Dermis blood vessel endothelial cell (primary cell): ENCODE measurements at regions not wholly inside any gene's neighbourhood (a gene's known extent, or its start where the extent isn't known, plus 50 kb on each side); places are given as distances from the start of the nearest gene placed in this dataset.

Experiments used
- DNase-seq: peaks from one replicate; pipeline ENCODE4 v3.0.0; 2010

DNA sequence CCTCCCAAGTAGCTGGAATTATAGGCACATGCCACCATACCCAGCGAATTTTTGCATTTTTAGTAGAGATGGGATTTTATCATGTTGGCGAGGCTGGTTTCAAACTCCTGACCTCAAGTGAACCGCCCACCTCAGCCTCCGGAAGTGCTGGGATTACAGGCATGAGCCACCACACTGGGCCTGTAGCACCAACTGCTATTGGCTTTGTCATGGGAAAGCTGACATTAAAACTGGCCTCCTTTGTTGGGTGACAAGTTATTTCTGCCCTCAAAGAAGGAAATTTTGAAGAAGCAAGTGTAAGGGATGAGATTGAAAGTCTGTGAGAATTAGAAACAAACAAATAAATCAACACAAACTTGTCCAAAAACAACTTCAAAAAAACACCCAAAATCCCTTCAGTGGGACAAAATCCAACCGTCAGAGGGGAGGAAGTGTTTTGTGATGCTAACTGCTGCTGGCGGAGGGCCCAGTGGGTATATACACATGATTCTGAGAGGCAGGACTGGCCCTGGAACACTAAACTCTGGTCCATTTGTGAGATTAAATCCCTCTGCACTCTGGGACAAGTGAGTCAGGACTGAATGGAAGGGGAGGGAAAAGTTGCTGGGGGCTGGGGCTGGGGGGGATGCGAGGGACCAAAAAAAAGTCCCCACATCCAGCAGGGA lies 87.5 kb upstream of the NAA20 start:
- peak; percentile 35 for DNase-seq

DNA sequence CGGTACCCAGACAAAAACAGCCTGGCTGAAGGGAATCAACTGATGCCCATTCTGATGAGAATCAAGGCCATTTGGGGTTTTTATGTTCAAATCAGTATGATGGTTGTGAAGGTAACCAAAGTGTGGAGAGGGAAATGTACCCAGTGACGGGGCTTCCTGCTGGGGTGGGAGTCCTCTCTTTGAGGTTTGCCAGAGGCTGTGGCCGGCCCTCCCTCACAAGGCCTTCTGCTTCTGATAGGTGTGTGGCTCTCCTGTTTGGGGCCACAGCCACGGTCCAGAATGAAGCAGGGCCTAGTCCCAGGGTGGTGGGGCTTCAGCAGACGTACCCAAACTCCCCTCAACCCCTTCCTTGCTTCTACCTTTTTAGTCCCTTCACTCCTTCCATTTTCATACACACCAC lies 86.7 kb upstream of the NAA20 start:
- no peak for DNase-seq

DNA sequence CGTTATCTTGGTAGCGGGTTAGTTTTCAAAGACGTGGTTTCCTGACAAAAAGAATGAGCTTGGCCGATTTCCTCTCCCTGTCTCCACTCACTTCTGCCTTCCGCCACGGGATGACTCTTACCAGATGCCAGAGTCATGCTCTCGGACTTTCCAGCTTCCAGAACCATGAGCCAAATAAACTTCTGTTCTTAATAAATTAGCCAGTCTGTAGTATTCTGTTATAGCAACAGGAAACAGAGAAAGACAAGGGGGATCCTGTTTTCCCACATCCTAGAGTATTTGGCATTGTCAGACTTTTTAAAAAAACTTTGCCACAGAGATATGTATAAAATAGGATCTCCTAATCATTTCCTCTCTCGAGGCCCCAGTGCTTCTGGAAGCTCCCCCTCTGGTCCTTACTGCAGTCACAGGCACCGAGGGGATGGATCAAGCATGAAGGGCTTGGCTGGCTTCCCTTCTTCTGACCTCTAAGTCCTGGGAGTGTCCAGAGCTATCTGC lies 84.9 kb upstream of the NAA20 start:
- DNase-seq = peak; percentile 94

DNA sequence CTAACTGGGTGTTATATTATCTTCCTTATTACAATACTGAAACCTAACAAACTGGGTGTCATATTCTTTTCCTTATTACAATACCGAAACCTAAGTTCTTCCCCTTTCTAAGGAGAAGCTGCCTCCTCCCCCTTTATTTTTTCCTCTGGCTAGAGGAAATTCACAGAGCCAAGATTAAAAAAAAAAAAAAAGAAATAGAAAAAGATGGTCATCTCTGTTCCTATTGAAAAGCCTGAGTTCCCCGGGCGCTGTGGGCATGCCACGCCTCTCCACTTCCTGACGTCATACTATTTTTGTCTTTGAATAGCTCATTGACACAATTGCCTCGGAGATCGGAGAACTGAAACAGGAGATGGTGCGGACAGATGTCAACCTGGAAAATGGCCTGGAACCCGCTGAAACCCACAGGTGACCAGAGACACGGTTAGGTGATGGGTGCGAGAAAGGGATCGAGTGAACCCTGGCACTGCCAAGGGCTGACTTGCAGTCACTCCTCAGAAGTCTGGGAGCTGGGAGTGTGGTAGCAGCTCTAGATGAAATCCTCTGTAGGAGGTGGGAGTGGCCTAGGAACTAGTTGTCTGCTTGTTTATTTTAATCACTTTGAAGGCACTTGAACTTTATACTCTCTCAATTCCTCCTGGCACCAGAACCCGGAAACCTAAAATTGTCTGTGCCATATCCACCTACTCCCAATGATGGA lies 82.2 kb upstream of the NAA20 start:
- peak; percentile 93 for DNase-seq

DNA sequence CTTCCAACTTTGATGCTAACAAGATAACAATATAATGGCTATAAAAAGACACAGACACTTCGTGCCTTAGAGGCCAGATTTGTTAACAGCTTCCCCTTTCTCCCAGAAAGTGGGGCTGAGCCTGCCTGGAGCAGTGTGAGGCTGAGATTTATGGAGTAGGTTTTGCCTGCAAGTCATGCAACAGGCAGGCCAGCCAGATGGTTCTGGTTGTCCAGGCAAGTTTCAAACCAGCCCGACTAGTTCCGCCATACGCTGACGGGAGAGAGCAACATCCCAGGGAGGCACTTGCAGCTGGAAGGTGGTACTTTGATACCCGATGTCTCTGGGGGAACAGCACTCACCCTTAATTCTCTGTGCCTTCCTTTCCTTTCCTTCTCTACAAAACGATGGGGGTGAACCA lies 81.3 kb upstream of the NAA20 start:
- no peak for DNase-seq

DNA sequence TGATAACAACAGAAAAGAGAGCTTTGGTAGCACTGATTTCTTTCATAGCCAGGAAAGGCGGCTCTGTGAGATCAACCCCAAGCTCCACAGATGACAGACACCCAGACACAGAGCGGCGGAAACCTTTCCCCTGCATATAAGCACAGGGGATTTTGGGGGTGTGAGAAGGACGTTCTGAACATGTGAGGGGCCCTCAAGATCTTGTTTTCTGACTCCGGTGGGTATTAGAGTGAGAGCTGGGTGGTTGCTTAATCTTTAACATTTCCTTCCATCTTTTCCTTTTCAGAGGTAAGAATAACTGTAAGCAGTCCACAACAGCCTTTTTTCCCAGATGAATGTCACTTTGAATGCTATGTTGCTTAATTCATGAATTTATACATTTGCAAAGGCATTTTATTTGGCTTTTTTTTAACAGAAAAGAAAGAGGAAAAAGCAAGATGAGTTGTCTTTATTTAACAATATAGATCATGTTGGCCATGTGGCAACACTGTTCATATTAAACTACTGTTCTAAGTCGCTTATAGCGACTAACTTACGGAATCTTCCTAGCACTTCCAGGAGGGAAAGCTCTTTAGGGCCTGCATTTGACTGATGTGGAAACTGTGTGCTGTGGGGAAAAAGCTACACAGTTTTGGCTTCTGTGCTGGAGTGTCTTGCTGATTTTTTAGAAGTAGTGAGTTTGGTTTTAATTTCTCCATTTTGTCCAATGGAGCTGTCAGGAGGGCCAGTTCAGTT lies 80.5 kb upstream of the NAA20 start:
- DNase-seq = no peak

DNA sequence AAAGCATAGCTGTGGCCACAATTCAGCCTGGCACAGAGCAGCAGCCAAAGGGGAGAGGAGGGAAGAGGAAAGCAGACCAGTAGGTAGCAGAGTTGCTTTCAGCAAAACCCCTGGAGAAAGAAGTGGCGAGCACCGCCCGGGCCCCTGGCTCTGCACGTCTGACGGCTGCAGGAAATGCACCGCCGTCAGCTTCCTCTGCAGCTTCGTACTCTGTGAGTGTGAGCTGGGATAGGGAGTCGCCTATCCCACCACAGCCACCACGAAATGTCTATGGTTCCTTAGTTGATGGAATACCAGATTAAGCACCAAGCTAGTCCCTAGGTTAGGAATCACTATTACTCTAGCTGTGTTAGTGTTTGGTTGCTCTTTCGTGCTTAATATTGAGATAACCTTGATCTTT lies 79.9 kb upstream of the NAA20 start:
- peak; percentile 83 for DNase-seq

DNA sequence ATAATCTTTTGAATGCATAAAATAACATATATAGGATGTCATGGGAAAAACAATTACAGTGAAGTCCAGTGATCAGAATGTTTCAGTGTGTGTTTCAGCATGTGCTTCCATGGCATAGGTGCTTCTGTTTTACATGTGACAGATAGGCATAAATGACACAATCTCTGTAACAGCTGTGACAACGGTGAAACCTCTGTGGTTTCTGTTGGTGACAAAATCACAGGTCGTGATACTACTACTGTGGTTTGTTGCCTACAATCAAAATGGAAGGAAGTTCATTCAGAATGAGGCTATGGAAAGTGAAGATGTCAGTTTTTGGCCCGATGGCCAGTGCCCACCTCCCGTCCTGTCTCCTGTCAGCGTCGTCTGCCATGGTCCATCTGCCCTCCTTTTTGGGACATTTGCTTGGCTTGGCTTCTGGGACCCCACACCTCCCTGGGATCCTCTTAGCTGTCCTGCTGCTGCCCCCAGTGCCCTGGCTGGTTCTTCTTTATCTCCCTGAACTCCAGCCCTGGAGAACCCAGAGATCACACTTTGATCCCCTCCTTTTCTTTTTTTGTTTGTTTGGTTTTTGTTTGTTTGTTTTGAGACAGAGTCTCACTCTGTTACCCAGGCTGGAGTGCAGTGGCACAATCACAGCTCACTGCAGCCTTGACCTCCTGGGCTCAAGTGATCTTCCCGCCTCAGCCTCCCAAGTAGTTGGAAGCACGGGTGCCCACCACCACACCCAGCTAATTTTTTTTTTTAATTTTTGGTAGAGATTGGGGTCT lies 79.3 kb upstream of the NAA20 start:
- DNase-seq = no peak

DNA sequence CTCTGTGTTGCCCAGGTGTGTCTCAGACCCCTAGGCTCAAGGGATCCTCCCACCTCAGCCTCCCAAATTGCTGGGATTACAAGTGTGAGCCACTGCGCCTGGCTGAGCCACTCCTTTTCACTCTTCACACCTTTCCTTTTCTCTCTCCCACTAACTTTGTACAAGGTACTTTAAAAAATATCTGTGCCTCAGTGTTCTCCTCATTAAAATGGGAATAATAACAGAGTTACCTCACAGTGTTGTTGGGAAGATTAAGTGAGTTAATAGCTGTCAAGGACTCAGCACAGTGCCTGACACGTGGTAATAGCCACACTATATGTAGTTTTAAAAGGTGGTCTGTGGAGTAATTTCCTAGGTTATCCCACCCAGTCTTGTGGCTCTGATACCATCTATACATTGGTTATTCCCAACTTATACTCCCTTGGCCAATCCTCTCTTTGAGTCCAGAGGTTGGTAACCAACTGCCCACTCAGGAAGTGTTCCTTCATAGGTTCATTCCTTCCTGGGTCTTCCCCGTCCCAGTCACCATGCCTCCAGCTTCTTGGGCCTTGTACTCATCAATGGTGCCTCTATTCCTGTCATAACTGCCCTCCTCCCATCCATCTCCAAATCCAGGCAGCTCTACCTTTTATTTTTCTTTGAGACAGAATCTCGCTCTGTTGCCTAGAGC lies 78.6 kb upstream of the NAA20 start:
- DNase-seq = no peak

DNA sequence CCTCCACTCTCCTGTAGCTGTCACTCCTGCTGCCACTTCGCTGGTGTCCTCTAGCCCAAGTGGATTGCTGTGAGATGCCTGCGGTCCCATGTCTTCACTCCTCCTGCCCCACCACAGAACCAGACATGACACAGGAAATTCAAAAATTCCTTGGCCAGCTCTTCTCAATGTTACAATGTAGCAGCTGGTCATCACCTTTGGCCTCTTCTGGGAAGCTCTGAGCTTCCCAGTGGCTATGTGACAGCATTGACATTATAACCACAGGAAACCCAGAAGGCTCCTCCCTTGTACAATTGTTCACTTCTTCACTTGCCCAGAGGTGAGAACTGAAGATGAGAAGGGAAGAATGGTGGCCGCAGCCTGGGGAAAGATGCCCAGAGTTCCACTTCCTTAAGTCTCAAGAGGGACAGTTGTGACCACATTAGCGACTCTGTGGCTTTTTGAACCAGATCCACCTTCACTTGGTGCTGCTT lies 76.1 kb upstream of the NAA20 start:
- DNase-seq = no peak

DNA sequence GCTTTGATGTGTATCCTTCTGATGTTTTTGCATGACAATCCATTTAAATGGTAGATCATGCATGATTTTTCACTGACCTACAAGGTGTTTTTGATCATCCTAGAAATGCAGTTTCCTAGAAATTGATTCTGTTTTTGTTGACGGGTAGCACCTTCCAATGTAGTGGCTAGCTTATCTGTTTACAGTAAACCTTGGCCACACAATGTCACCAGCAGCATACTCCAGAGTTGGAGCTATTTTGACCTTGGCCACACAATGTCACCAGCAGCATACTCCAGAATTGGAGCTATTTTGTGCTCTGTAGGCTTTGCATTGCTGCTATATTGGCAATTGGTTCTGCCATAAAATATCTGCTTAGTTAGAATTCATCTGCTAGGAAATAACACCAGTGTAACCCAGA lies 74.6 kb upstream of the NAA20 start:
- DNase-seq = no peak

DNA sequence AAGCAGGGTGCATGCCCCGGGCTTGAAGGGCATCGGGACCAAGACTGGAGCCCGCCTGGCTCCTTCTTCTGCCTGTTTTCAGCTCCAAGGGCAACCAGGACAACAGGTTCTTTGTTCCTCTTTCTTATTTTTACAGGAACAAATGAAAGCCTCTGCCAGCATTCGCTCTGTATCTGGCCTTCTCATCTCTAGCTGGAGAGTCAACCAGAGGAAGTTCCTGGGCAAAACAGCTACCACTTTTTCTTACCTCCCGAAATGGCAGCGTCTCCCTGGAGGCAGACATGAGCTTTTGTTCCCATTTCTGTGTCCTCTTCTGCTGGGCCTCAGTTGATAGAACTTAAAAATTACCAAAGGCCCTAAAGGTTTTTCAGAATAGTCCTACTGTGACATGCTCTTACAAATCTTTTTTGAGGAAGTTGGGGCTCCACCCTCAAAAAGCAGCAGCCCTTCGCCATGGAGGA lies 74.1 kb upstream of the NAA20 start:
- peak; percentile 40 for DNase-seq

DNA sequence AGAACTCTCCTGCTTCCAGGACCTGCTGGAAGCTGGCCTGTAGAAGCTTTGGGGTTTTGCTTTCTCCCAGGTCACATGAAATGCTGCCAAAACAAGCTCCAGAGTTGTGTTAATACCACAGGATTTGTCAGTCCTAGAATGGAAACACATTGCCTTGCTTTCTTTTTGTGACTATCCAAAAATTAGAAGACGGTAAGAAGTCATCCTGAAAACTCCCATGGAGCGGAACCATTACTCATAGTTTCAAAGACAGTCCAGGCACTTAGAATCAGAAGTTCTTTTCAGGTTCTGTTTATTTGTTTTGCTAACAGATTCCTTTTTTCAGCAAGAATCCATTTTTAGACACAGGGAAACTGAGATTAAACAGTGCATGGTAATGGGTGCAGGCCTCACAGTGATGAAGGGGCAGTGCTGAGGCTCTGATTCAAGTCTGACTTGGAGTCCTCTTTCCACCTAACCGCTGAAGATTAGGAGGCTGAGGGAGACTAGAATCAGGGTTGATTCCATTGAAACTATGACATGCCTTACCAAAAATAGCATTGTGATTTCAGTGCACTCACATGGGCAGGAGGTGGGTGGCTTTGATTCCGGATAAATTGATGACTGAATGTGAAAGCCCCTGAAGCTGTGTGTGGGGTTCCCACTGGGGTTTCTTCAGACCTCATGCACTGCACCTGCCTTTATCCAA lies 72.2 kb upstream of the NAA20 start:
- peak; percentile 34 for DNase-seq

DNA sequence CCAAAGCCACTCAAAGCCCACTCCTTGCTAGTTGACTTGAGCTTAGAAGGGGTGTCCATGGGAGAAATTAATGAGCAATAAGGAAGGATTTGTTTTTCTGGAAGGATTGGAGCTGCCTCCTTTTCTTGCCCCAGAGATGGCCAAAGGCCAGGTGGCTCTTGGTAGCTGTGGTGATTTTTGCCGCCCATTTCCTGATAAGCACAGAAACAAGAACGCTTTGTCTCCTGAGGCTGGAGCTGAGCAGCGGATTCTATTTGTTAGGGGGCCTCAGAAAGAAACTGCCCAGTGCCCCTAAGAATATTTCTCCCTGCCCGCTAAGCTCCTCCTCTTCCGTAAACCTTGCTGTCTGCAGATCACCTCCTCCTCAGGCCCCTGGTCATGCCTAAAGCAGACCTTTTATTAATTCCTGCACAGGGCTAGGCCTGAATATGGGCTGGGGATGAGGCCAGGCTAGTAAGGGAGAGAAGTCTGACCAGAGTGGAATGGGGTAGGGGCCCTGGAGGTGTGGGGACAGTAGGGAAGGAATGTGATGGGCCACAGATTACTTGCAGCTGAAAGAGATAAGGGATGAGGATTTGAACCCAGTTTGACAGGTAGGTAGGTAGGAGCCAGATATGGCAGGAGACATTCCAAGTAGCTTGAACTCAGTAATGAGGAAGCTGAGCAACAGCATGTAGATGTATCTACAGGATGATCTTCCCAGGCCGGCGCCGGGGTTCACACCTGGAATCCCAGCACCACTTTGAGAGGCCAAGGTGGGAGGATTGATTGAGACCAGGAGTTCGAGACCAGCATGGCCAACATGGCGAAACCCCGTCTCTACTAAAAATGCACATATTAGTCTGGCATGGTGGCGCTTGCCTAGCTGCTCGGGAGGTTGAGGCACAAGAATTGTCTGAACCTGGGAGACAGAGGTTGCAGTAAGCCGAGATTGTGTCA lies 71.2 kb upstream of the NAA20 start:
- DNase-seq = peak; percentile 56

DNA sequence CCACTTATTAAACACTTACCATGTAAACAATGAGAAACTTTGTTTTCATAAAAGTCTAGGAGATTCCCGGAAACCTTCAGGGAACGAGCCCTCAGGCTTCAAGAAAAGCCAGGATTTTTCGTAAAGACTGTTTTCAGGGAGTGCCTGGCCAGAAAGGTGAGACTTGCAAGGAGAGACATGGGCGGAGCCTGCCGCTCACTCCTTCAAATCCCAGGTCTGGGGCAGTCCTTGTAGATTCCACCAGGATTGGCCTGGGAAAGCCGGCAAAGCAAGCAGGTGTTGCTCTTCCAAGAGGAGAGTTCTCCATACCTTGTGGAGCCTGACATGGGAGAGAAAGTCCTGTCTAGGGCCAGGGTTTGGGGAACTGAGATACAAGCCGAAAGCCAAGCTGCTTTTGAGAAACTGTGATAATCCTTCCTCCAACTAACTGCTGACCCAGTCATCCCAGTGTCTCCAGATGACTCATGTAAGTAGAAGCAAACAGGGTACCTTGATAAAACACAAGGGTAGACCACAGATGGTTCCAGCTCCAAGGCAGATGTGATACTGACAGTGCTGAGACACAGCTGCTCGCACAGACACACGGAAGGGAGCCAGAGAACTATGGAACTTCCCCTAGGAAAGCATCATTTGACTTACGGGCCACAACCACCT lies 69.4 kb upstream of the NAA20 start:
- DNase-seq = no peak

DNA sequence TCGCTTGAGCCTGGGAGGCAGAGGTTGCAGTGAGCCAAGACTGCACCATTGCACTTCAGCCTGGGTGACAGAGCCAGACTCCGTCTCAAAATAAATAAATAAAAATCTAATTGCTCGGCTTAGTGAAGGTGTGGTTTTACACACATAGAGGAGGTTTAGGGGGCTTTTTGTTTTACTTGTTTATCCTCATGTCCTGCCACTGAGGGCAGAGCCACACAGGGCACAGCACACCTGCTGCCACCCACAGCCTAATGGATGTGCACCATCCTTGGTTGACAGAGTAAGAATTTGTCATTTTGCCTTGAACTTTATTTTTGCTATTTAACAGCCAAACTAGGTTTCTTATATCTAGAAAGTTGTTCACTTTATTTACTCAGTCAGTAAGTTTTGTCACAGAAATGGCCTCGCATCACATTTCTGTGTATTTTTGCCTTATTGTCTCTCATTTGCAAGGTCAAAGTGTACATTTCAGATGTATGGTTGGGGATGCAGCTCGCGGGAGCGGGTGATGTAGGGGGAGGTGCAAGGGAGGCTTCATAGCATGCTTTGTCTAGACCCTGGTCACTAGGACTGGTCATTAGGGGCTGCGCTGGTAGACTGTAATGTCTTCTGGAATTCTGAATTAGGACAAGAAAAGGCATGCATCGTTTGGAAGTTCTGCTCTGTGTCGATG lies 67.8 kb upstream of the NAA20 start:
- DNase-seq = no peak

DNA sequence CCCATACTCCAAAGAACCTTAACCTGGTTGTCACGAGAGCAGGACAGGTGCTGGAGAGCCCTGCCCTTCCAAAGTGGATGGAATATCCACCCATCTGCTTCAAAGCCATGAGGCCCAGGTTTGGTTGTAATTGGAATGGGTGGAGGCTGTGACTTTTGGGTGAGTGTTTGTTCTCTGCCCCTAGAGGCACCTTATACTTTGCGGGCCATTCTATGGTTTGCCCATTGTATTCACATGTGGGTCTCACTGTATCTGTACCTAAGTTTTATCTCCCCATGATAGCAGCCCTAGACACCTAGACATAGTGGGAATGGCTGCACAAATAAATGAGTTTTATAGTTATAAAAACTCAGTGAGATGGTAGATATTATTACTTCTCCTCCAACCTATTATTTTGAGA lies 67.1 kb upstream of the NAA20 start:
- no peak for DNase-seq

DNA sequence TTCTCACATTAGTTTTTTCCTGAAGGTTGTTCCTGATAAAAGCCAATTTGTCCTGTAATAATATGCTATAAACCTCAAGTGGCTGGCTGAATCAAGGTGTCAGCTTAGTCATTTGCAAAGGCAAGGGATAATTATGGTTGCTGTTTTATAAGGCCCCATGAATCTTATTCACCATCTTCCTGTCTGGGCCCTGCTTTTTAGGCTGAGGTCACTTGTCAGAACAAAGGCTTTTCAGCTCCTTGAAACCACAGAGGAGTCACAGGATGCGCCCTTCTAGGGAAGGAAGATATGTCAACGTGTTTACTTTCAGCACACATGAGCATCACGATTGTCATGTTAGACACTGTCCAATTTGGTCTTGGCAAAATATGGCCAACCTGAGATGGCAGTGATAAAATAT lies 64.8 kb upstream of the NAA20 start:
- DNase-seq = peak; percentile 51

DNA sequence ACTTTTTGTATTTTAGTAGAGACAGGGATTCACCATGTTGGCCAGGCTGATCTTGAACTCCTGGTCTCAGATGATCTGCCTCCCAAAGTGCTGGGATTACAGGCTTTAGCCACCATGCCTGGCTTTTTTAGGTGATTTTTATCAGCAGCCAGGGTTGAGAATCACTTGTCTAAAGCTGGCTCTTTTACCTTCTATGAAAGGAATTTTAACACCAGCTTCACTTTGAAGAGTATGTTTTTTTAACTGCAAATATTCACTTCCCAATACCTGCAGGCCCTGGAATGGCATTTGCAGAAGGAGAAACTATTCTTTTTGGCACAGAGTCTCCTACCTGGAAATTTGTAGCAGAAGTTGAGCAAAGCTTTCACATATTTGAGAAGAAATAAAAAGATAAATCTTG lies 63.6 kb upstream of the NAA20 start:
- no peak for DNase-seq
